HG03095 (cell line): ENCODE measurements at regions not wholly inside any gene's neighbourhood (a gene's known extent, or its start where the extent isn't known, plus 50 kb on each side); places are given as distances from the start of the nearest gene placed in this dataset.

Experiments used
- ATAC-seq: cut with Tn5 transposase; IDR thresholded peaks from one replicate; pipeline ENCODE4 v1.9.1; 2021; ENCODE audit warnings: moderate library complexity; ENCODE audit not compliant: unreplicated experiment

- no peak for ATAC-seq
Measured at GRCh38 chr5:152337484-152337883, 67.6 kb downstream of the NMUR2 start.

DNA sequence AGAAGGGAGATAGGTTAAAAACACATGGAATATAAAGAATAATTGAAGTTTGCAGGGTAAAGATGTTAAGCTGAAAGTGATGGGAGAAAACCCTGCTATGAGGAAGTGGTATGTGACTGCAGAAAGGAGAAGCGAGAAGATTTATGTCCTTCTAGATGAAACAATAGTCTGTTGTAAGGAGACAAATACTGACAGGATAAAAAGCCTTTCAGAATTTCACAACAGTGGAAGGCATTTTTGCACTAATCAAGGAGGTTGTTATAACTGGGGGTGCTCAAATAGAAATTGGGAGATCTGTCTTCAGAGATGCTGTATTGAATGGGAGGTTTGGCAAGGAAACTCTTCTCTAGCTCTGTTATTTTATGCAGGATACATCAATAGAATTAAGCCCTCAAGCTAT lies 69.6 kb downstream of the NMUR2 start:
- ATAC-seq: no peak

GRCh38 chr5:152332716-152333460 lies 72.2 kb downstream of the NMUR2 start:
- ATAC-seq: no peak

DNA sequence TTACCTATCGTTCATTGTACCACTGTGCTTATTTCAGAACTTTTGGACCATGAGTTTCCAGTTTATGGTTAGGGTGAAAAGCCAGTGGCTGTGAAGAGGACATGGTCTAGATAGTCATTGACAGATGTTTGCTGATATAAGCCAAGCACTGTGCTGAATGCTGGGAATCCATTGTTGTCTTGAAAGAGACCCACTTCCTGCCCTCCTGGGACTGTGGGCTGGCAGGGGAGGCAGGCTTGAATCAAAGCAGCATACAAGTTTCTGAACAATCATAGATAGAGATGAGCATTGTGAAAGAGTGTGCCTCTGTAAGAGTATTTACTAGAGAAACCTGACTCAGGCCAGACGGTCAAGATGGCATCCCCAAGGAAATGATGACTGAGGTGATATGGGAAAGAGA lies 73.4 kb downstream of the NMUR2 start:
- no peak for ATAC-seq

DNA sequence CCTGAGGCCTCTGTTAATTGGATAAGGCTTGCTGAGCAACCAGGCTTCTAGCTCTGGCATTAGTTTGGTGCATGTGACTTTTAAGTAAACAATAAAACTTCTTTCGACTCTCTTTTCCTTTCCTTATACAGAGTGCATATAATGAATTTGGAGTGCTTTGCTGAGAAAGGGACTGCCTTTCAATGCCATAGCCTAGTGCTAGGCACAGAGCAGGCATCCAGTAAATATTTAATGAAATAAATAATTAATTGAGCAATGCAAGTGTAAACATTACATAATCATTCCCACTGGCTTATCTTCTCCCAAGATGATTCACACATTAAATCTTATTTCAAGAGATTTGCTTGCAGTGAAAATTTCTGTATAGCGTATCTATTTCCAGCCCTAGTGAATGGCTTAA lies 74.1 kb downstream of the NMUR2 start:
- no peak for ATAC-seq

- ATAC-seq: no peak
Measured at GRCh38 chr5:152329761-152330283, 75.3 kb downstream of the NMUR2 start.

GRCh38 chr5:152329207-152329606 lies 75.9 kb downstream of the NMUR2 start:
- ATAC-seq: no peak

- no peak for ATAC-seq
Measured at GRCh38 chr5:152315942-152316341, 89.1 kb downstream of the NMUR2 start.

DNA sequence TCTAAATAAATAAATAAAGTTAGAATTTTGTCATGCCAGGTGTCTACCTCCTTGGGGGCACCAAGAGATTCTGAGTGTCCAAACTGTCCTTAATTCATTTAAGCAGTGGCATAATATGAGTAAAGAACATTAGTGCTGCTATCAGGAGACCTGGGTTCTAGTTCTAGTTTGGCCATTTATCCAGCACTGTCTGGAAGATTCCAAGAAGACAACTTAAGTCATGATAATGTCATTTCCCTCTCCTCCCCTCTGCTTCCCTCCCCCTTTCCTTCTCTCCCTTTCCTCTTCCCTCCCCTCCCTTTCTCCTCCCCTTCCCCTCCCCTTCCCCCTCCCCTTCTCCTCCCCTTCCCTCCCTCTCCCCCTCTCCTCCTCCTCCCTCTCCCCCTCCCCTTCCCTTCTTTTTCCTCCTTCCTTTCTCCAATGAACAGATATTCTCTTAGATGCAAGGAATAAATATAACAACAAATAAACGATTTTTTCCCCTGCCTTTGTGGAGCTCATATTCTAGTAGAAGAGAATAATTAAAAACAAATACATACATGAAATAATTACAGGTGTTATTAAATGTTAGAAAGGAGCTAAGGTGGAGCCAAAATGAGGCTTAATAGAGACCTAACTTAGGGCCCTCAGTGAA lies 90.8 kb downstream of the NMUR2 start:
- no peak for ATAC-seq

DNA sequence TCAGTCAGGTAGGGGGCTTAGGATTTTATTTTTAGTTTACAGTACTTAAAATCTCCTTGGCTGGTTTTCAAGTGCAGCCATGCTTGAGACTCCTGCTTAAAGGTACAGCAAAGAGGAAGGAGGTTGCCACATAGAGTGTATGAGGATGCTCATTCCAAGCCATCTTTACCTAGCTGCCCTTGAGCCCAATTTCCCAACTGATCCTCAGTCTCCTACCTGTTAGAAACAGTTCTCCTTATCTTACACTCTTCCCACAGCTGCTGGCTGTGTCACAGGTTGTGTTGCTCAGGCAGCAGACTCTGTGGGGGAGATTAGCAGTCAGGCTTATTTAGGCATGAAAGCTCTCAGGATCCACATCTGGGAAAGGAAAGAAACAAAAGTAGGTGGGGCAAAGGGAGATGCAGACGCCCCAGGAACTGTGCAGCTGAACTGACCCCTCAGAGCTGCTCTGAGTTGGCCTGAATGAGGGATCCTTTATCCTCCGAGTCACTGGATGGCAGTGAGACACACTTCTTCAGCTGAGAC lies 95.1 kb downstream of the NMUR2 start:
- ATAC-seq: no peak

- no peak for ATAC-seq
Measured at GRCh38 chr5:152306386-152306785, 98.7 kb downstream of the NMUR2 start.

GRCh38 chr5:152305525-152305924 lies 99.6 kb downstream of the NMUR2 start:
- ATAC-seq: no peak

- no peak for ATAC-seq
Measured at GRCh38 chr5:152303841-152304240, 101.2 kb downstream of the NMUR2 start.

- no peak for ATAC-seq
Measured at GRCh38 chr5:152297866-152298265, 107.2 kb downstream of the NMUR2 start.

GRCh38 chr5:152293189-152293588 lies 111.9 kb downstream of the NMUR2 start:
- ATAC-seq: no peak

DNA sequence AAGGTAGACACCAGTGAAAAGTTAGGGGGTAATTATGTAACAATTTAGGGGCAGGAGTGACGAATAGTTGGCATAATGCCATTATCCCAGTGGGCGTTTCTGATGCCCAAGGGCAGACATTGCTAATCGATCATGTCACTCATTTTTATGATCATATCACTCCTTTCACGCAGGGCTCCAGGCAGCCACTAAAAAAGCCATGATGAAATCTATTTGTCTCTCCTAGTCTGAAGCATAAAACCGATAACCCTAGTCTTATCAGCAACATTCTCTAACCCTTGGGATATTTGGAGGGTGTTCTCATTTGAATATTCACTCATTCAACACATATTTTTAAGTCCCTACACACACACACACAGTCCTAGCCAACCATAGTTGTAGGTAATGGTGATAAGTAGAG lies 114.9 kb downstream of the NMUR2 start:
- ATAC-seq: no peak

GRCh38 chr5:152288917-152289595 lies 116.0 kb downstream of the NMUR2 start:
- ATAC-seq: no peak

GRCh38 chr5:152288499-152288898 lies 116.6 kb downstream of the NMUR2 start:
- no peak for ATAC-seq

GRCh38 chr5:152285764-152286163 lies 119.3 kb downstream of the NMUR2 start:
- no peak for ATAC-seq

DNA sequence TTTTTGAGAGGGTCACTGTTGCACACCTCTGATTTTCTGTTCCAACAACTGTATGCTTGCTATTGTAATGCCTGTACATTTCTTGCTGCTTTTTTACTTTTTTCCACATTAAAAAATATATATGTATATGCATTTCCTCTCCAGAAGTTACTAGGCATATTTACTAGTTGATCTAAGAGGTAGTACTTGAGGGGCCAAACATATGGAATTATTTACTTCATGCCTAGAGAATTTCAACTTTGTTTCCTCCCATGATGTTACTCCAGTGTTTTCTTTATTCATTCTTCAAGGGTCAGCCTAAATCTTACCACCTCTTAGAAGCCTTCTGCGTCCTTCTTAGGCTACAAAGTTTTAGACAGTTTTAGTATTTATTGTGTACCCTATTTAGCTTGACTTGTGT lies 122.7 kb downstream of the NMUR2 start:
- no peak for ATAC-seq

GRCh38 chr5:152277936-152278335 lies 127.1 kb downstream of the NMUR2 start:
- no peak for ATAC-seq

DNA sequence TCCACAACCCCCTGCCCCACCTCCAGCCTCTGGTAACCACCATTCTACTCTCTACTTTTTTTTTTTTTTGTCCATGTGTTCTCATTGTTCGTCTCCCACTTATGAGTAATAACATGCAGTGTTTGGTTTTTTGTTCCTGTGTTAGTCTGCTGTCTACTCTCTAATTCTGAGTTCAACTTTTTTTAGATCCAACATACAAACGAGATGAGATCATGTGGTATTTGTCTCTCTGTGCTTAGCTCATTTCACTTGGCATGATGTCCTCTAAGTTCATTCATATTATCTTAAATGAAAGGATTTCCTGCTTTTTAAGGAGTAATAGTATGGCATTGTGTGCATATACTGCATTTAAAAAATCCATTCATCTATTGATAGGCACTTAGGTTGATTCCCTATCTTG lies 130.9 kb downstream of the NMUR2 start:
- ATAC-seq: no peak
